GM12891 (cell line): ENCODE measurements at regions not wholly inside any gene's neighbourhood (a gene's known extent, or its start where the extent isn't known, plus 50 kb on each side); places are given as distances from the start of the nearest gene placed in this dataset.

Experiments used
- POLR2A ChIP-seq: IDR thresholded peaks from 2 replicates; pipeline ENCODE4 v1.6.1; 2011; ENCODE audit warnings: low read depth, low read length, control low read depth
- TAF1 ChIP-seq: IDR thresholded peaks from 2 replicates; pipeline ENCODE4 v1.6.1; 2011; ENCODE audit warnings: low read depth, low read length, control low read depth

GRCh38 chr5:124634228-124634739 lies 112.2 kb downstream of the ZNF608 start:
- TF ChIP-seq POLR2A (no peak), TAF1 (no peak)
